HG02623 (cell line): ENCODE measurements at regions not wholly inside any gene's neighbourhood (a gene's known extent, or its start where the extent isn't known, plus 50 kb on each side); places are given as distances from the start of the nearest gene placed in this dataset.

Source experiments
- ATAC-seq: cut with Tn5 transposase; IDR thresholded peaks from one replicate; pipeline ENCODE4 v1.9.1; 2021; ENCODE audit warnings: moderate library complexity; ENCODE audit not compliant: unreplicated experiment

- no peak for ATAC-seq
Measured at GRCh38 chr13:65103351-65103750, 2126.8 kb downstream of the PCDH9 start.

DNA sequence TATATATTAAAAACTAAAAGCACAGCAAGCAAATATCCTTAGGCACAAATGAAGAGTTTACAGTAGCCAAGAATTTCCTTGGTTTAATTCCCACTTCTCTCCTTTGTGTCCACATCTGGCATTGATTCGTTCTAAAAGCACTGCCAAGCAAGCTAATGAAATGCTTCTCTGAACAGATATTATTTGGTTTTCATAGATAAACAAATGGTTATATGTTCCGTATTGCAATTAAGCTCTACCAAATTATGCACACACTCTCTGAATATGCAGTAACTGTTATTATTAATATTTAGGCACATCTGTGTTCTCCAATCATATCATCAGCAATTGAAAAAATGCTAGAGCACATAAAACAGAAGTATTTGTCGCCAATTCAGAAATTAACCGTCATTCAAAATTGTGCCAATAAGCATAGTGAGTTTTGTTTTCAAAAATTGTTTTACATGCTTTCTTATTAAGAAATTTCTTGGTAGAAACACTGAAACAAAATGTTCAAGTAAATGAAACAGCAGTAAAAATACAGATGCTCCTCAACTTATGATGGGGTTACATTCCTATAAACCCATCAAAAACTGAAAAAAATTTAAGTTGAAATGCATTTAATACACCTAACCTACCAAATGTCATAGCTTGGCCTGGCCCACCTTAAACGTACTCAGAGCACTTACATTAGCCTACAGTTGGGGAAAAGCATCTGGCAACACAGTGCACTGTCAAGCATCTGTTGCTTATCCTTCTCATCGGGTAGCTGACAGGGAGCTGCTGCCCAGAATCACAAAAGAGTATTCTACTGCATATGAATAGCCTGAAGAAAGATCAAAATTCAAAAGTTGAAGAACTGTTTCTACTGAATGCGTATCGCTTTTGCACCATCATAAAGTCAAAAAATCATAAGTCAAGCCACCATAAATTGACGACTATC lies 2134.7 kb downstream of the PCDH9 start:
- ATAC-seq: no peak

DNA sequence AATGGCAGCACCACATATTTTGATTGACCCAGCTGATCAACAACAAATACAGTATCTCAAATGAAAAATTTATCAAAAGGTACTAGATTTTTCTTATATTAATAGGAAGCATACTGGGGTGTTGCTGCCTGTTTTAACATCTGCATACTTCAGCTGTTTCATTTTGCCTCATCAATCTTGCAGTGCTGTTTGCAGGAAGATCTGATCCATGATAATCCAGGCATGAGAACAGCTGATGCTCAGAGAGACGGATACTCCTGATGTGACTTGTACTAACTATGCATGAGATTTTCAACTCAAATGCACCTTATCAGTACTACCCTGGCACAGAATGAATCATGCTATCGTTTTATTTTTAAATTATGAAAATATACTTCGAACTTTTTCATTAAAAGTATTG lies 2136.8 kb downstream of the PCDH9 start:
- ATAC-seq: no peak

DNA sequence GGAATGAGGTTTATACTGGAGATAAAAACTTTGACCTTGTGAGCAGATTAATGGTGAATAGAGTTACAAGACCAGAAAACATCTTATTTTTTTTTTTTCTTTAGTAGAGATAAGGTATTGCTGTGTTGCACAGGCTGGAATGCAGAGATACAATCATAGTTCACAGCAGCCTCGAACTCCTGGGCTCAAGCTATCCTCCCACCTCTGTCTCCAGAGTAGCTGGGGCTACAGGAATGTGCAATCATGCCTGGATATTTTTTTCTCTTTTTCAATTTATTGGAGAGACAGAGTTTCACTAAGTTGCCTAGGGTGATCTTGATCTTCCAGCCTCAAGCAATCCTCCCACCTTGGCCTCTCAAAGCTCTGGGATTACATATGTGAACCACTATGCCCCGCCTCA lies 2139.1 kb downstream of the PCDH9 start:
- ATAC-seq: no peak

DNA sequence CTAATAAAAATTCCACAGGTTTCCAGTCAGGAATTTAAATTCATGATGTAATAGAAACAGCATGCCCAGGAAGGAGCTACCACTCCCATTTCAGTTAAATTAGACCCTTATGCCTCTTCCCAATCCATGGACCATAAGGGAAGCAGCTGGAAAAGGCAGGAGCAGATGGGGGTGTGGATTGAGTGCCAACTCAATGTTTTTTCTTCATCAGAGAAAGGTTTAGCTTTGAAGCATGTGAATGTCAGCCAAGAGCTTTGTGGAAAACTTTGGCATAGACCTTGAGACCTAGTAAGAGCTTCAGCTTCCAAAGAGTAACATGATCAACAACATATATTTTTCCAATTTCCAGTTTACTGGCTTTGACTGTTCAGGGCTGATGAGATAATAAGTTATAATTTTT lies 2139.9 kb downstream of the PCDH9 start:
- no peak for ATAC-seq

DNA sequence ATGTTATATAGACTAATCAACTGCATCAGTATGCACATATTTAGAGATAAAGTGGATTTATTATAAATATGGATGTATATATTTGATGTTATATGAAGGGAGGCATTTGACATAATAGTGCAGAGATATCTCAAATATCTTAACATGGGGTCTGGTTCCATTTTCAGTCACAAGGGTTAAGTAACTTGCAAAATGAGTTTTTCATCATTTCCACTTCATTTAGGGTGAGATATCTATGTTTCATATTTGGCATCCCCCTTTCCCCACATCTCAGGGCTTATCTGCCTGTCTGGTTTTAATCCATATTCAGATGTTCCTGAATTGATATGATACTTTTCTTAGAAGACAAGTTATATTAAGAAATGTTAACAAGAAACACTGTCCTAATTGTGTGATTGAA lies 2141.2 kb downstream of the PCDH9 start:
- ATAC-seq: no peak

DNA sequence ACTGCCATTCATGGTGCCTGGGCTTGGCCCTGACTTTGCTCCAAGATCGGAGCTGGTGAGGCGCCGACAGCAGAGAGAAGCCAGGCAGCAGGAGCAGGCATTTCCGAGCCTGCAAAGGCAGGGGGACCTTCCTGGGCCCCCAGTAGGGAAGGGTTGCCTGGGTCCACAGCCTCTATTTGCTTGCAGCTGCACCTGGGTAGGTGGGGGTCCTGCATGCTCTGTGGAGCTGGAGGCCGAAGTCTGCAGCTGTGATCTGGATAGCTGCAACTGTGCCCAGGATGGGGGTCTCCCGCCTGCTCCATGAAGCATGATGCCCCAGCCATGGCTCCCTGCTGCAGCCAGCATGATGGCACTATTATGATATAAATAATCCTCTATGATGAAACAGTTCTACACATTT lies 2144.2 kb downstream of the PCDH9 start:
- no peak for ATAC-seq

GRCh38 chr13:65074248-65074647 lies 2155.9 kb downstream of the PCDH9 start:
- no peak for ATAC-seq

DNA sequence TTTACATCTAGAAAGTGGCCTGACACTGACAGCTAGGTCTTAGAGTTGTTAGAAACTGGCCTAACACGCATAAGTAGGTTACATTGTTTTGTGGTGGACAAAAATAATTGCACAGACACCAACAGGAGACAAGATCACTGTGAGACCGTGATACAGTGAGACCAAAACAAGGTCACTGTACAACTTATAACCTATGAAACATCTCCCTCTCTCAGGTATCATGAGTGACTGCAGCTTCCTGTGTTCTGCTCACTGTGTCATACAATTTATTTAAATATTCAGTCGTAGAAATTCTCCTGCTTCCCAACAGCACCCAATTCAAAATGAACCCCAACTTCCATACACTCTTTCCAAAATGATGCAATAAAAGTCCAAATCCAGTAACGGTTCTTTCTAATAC lies 2165.2 kb downstream of the PCDH9 start:
- ATAC-seq: no peak

- ATAC-seq: no peak
Measured at GRCh38 chr13:65063753-65064152, 2166.4 kb downstream of the PCDH9 start.

DNA sequence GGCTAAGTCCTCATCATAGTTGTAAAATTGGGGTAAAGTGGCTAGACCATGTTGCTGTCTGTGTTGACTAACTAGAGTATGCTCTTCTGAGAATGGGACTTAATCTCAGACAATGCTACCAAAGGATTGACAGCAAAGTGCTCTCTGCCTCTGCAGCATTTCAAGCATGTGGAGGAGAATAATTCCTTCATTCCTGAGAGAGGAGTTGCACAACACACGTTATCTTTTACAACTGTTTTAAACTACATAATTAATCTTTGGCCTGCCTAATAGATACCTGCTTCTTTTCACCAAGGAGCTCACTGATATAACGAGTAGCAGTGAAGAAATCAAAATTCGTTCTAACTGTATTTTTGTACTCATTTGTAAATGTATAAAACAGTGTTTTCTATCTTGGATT lies 2172.2 kb downstream of the PCDH9 start:
- no peak for ATAC-seq

- no peak for ATAC-seq
Measured at GRCh38 chr13:65054277-65054676, 2175.9 kb downstream of the PCDH9 start.

GRCh38 chr13:65036999-65037398 lies 2193.1 kb downstream of the PCDH9 start:
- ATAC-seq: no peak

- ATAC-seq: no peak
Measured at GRCh38 chr13:65035302-65035701, 2194.8 kb downstream of the PCDH9 start.

DNA sequence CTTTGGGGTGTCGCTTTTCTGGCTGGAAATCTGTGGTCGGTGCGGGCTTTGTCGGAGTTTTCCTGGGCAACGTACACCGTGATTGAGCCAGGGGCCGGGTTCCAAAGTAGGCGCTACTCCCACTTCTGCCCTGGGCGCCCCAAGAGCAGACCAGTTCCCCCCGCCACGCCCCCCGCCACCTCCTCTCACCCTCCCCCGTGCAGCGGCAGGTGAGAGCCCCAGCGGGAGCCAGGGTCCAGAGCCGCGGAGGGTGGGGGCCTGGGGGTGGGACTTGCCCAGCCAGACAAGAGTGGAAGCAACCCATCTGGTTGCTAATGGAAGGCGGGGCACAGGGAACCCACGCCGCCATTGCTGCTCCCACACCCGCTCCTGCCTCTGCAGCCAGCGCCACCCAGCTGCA lies 2195.9 kb downstream of the PCDH9 start:
- no peak for ATAC-seq

GRCh38 chr13:65032825-65033224 lies 2197.3 kb downstream of the PCDH9 start:
- no peak for ATAC-seq

DNA sequence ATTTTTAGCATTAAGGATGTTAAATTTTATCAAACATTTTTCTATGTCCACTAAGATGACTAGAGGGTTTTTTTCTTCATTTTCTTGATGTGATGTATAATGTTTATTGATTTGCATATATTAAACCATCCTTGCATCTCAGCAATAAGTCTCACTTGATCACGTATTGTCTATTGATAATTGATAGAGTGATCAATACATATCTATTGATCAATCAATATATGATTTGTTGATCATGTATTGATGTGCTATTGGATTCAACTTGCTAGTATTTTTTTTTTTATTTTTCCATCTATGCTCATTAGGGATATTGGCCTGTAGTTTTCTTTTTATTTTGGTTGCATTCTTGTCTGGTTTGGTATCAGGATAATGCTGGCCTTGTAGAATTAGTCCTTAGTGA lies 2202.0 kb downstream of the PCDH9 start:
- no peak for ATAC-seq

DNA sequence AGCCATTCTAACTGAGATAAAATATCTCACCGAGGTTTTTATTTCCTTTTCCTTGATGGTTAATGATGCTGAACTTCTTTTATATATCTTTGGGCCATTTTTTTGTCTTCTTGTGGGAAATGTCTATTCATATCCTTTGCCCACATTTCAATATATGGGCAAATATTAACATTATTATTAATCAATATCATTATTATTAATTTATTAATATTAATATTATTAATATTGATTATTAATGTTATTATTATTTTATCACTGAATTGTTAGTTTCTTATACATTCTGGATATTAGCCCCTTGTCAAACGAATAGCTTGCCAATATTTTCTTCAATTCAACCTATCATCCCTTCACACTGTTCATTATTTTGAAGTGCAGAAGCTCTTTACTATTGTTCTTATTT lies 2203.6 kb downstream of the PCDH9 start:
- no peak for ATAC-seq

GRCh38 chr13:65011378-65011777 lies 2218.8 kb downstream of the PCDH9 start:
- ATAC-seq: no peak

DNA sequence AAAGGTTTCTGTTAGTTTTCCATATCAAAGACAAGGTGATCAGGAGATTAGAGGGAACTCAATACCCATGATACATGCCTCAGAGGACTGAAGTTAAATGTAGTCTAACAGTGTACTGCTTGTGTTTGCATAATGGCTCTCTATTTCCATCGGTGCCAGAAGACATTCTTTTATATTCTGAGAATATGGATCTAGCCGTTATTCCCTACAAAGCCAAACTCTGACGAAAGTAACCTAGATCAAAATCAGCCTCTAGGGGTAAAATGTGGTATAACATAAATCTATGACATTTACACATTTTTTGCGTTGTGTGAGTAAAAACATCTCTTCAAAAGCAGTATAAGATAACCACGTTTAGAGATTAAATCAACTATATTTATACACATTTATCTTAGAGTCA lies 2232.7 kb downstream of the PCDH9 start:
- no peak for ATAC-seq

DNA sequence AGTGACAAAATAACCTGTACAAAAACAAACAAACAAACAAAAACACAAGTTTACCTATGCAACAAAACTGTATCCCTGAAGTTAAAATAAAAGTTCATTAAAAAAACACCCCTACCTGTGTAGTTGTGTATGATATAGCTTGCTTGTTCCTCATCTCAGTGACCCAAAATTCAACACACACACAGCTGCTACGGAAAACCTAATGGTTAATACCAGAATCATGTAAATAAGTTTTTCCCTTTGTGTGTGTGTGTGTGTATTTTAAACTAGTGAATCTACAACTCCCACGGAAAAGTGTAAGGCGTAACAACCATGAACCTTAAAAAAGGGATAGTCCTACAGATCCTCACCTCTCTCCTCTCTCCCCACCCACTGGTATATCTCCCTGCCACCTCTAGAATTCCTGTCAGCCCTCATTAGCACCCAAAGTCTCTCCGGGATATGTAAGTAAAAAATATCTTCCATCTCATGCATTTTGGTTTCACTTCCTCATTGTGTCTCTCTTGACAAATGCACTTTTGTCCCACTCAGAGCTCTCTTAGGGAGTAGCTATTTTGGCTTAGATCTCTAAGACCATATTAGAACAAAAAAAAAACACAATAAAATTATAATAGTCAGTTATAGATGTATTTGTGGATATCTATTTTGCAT lies 2236.5 kb downstream of the PCDH9 start:
- no peak for ATAC-seq

DNA sequence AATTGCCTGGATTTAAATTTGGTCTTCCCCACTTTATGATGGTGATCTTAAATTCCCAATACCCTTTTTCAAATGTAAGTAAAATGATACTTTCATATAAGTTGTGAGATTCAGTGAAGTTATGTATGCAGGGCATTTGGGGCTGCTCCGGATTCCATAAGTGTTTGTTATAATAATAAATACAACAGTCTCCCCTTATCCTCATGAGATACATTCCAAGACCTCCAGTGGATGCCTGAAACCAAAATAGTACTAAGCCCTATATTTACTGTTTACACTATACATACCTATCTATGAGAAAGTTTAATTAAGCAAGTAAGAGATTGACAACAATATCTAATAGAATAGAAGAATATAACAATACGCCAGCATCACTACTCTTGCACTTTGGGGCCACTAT lies 2237.8 kb downstream of the PCDH9 start:
- no peak for ATAC-seq
